Epithelial cell of proximal tubule (primary cell): ENCODE measurements at regions not wholly inside any gene's neighbourhood (a gene's known extent, or its start where the extent isn't known, plus 50 kb on each side); places are given as distances from the start of the nearest gene placed in this dataset.
"Not testable (repeated sequence)": the region's sequence is repeated elsewhere in the genome, so short reads cannot be mapped to it uniquely, and the experiment has no call there.

Experiments used
- DNase-seq: peaks from one replicate; pipeline ENCODE4 v3.0.0-alpha.2; 2011; ENCODE audit warnings: low read depth
- H3K4me3 ChIP-seq: 2 replicates; pipeline ENCODE4 v1.5.1; 2011; ENCODE audit warnings: low read depth, mild to moderate bottlenecking, low read length
- TF ChIP-seq, protein P1 (sequence below): conservative IDR thresholded peaks from 2 replicates; pipeline ENCODE4 v1.5.1; 2012; ENCODE audit warnings: low read depth, mild to moderate bottlenecking, low read length

DNA sequence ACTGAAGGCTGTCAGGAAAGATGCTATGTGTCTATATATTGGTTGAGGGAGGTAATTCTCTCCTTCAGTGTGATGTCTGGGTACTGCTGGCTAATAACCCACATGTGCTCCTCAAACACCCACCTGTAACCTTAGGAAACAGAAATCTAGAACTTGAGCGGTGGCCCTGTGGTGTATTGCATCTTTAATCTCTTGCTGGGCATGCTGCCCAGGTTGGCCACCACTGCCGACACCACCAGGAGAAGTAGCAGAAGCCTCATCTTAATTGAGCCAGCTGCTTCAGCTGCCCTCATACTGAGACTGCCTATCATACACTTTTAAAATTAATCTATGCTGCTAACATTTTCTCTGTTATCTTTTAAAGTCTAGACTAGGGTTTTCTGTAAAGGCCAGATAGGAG, 103.5 kb upstream of the C5orf63 start:
- TF ChIP-seq, protein P1, sequence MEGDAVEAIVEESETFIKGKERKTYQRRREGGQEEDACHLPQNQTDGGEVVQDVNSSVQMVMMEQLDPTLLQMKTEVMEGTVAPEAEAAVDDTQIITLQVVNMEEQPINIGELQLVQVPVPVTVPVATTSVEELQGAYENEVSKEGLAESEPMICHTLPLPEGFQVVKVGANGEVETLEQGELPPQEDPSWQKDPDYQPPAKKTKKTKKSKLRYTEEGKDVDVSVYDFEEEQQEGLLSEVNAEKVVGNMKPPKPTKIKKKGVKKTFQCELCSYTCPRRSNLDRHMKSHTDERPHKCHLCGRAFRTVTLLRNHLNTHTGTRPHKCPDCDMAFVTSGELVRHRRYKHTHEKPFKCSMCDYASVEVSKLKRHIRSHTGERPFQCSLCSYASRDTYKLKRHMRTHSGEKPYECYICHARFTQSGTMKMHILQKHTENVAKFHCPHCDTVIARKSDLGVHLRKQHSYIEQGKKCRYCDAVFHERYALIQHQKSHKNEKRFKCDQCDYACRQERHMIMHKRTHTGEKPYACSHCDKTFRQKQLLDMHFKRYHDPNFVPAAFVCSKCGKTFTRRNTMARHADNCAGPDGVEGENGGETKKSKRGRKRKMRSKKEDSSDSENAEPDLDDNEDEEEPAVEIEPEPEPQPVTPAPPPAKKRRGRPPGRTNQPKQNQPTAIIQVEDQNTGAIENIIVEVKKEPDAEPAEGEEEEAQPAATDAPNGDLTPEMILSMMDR, result no peak
- DNase-seq, result no peak
- H3K4me3 ChIP-seq, result no peak overlapping the region

DNA sequence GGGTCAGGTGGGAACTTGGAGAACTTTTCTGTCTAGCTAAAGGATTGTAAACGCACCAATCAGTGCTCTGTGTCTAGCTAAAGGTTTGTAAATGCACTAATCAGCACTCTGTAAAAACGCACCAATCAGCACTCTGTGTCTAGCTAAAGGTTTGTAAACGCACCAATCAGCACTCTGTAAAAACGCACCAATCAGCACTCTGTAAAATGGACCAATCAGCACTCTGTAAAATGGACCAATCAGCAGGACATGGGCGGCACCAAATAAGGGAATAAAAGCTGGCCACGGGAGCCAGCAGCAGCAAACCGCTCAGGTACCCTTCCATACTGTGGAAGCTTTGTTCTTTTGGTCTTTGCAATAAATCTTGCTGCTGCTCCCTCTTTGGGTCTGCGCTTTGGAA, 108.0 kb upstream of the MEGF10 start:
- DNase-seq, H3K4me3 ChIP-seq: not testable (repeated sequence)

DNA sequence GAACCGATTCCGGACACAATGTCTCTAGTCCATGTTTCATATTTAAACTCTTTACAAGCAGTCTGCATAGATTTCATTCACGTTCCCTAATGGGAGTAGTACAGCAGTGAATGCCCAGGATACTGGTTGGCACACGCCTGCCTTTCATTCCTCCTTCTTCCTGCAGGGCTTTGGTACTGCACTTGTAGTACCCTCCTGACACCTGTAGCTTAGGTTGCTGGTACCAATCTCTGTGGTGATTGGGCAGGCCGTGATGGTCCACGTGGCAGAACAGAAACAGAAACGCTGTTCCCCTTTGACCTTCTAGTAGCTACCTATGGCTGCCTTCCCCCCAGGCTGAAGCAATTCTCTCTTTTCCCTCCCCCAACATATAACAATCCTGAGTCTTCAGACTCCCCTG, 107.3 kb upstream of the MEGF10 start:
- TF ChIP-seq, protein P1, result no peak
- DNase-seq, result no peak
- no peak overlapping the region for H3K4me3 ChIP-seq

DNA sequence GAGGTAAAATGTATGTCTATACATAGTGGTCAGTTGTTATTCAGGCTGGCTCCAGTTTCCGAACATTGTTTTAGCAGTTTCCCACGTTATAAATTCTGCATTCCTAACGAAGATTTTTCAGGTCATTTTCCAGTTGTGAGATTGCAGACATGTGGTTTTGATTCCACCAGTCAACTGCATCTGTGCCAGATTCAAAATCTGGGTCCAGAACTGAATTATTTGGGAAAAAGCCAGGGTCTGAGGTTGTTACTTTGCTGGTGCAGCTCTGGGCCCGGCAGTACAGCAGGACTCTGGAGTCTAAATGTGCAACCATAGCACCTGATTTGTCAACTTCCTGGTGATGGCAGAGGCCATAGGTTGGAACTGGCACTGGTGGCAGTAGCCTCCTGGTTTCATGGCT, 105.7 kb upstream of the MEGF10 start:
- DNase-seq, result no peak
- TF ChIP-seq, protein P1, result no peak
- H3K4me3 ChIP-seq, result no peak overlapping the region

DNA sequence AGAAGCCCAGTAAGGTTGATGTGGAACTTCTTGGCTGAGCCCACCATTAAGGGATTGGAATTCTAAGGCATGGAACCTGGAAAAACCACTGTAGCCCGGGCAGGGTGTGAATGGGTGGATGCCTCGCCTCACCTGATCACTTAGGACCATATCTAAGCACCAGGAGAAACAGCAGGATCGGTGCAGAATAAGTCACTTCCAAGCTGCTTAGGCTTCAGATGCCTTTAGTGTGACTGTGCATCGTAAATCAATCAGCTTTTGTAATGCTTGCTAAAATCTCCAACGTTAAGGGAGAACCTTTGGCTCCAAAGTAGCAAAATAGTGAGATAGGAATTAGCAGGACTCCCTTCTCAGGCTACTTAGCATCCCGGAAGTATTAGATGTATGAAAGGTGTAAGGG, 103.9 kb upstream of the MEGF10 start:
- TF ChIP-seq, protein P1, result no peak
- DNase-seq, result no peak
- H3K4me3 ChIP-seq, result no peak overlapping the region

DNA sequence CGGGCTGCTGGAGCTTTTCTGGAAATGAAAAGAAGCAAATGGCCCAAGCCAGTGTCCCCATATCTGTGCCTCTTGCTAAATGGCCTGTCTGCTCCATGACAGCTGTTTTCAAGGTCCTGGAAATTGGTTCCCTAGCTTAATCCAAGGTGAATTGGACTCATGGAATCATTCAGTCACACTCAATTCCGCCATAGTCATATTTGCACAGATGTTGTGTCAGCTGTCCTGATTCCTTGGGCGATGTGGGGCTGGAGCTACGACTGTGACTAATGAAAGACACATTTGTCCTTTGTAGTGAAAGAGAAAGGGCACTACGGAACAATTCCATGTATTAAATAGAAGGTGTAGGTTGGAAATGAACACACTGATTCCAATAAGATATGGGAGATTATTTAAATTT, 102.9 kb upstream of the MEGF10 start:
- H3K4me3 ChIP-seq, result no peak overlapping the region
- no peak for DNase-seq
- TF ChIP-seq, protein P1, result no peak

DNA sequence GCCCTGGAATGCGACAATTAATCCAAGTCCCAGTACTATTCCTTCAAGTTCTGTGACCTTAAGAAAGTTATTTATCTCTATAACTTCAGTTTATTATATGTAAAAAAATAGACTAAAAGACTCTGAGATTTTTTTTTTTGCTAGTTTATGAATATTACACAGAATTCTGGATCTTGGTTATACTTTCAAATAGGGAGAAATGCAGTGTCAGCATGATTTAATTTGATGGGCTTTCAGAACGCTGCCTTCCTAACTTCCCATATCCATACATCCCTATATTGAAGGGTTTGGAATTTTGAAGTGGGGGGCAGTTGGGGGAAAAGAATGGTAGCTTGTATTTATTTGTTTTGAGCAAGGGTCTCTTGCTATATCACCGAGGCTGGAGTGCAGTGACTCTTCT, 98.4 kb upstream of the MEGF10 start:
- no peak for DNase-seq
- H3K4me3 ChIP-seq, result no peak overlapping the region
- TF ChIP-seq, protein P1, result no peak
